K562 (cell line): ENCODE measurements at regions not wholly inside any gene's neighbourhood (a gene's known extent, or its start where the extent isn't known, plus 50 kb on each side); places are given as distances from the start of the nearest gene placed in this dataset.

ENCODE experiments used
- ATAC-seq: fragments of 200-7000 bp; cut with Tn5 transposase; 3 replicates; pipeline ENCODE4 v1.9.1; 2020; ENCODE audit warnings: moderate library complexity
- BruUV-seq: library from RNA; stranded (reverse); fragments of 400-500 nt; replicated peaks from 2 replicates; lab custom pipeline; 2021; lab: Mats Ljungman, UMichigan
- CTCF ChIA-PET: fragments of 300-600 bp; formaldehyde crosslinking; extraction: SDS; loops from one replicate; lab custom pipeline; 2021; ENCODE audit warnings: low intra/inter-chr PET ratio; lab: Yijun Ruan, JAX
- POLR2A ChIA-PET: fragments of 300-600, 350-650 bp; sonication (Branson Sonifier 250); formaldehyde crosslinking; extraction: SDS; loops from one replicate; lab custom pipeline; 2021; ENCODE audit warnings: antibody characterized with exemption, inconsistent platforms; lab: Yijun Ruan, JAX
- DNase-seq, 4 experiments: peaks; one replicate each; pipeline versions ENCODE4 v3.0.0 to v3.0.0-alpha.2; 2011 to 2018; ENCODE audit warnings: low spot score in 3 of 4, mixed read lengths in 3 of 4; ENCODE audit errors: extremely low read depth in 1 of 4
- FAIRE-seq: peaks from 2 replicates; lab custom pipeline; 2011; peaks lifted over from hg19 to GRCh38; lab: Jason Lieb, UNC
- H2AFZ ChIP-seq: 2 replicates; pipeline ENCODE4 v1.6.0; 2011; ENCODE audit warnings: low read depth, low read length, control low read depth, inconsistent platforms
- H3K27ac ChIP-seq: fragments of 200-600 bp; 3 replicates; pipeline ENCODE4 v1.8.0; 2011; ENCODE audit warnings: low read depth, mild to moderate bottlenecking, control low read depth, inconsistent platforms, low read length, moderate library complexity, mixed read lengths; ENCODE audit errors: extremely low read depth
- H3K27me3 ChIP-seq, 2 experiments: fragments of 300-600 bp in 1 of 2; 2 replicates in 1 of 2; 3 replicates in 1 of 2; pipeline versions ENCODE4 v1.6.0 to v1.8.0; 2011; ENCODE audit warnings: inconsistent platforms in 2 of 2, low read length in 2 of 2, mild to moderate bottlenecking in 1 of 2, mixed read lengths in 1 of 2, moderate library complexity in 1 of 2; ENCODE audit not compliant: control insufficient read depth in 2 of 2, insufficient read depth in 2 of 2
- H3K36me3 ChIP-seq: fragments of 300-600 bp; 3 replicates; pipeline ENCODE4 v1.8.0; 2011; ENCODE audit warnings: mild to moderate bottlenecking, low read length, inconsistent platforms; ENCODE audit not compliant: control insufficient read depth, insufficient read depth
- H3K4me1 ChIP-seq, 2 experiments: fragments of 200-600 bp in 1 of 2; replicated peaks in 1 of 2; 2 replicates in 1 of 2; 3 replicates in 1 of 2; pipeline versions ENCODE4 v1.5.1 to v1.8.0; 2011; ENCODE audit warnings: inconsistent platforms in 2 of 2, low read length in 2 of 2, mild to moderate bottlenecking in 1 of 2, mixed read lengths in 1 of 2, moderate library complexity in 1 of 2; ENCODE audit not compliant: control insufficient read depth in 2 of 2, insufficient read depth in 2 of 2
- H3K4me2 ChIP-seq: 2 replicates; pipeline ENCODE4 v1.6.1; 2011; ENCODE audit warnings: low read length, control low read depth, inconsistent platforms, mixed read lengths; ENCODE audit not compliant: insufficient read depth
- H3K4me3 ChIP-seq: fragments of 200-600 bp; sonication (generic), shearing (Covaris generic); 2 replicates; pipeline ENCODE4 v1.5.1; 2016; ENCODE audit warnings: control low read depth, inconsistent platforms
- H3K79me2 ChIP-seq: fragments of 200-600 bp; 3 replicates; pipeline ENCODE4 v1.8.0; 2011; ENCODE audit warnings: low read length, inconsistent platforms; ENCODE audit not compliant: control insufficient read depth, insufficient read depth
- H3K9ac ChIP-seq, 2 experiments: 2 replicates each; pipeline versions ENCODE4 v1.6.0 to v1.6.1; 2011; ENCODE audit warnings: low read depth in 2 of 2, low read length in 2 of 2, control low read depth in 1 of 2, inconsistent platforms in 1 of 2, mild to moderate bottlenecking in 1 of 2, mixed read lengths in 1 of 2; ENCODE audit not compliant: insufficient read depth in 1 of 2
- H3K9me1 ChIP-seq: one replicate; pipeline ENCODE4 v1.6.0; 2011; ENCODE audit warnings: inconsistent platforms, mild to moderate bottlenecking, low read length, moderate library complexity; ENCODE audit not compliant: control insufficient read depth, insufficient read depth
- H3K9me3 ChIP-seq: replicated peaks from 2 replicates; pipeline ENCODE4 v1.5.1; 2011; ENCODE audit warnings: low read depth, low read length, inconsistent platforms; ENCODE audit not compliant: control insufficient read depth, insufficient read depth
- H4K20me1 ChIP-seq: replicated peaks from 2 replicates; pipeline ENCODE4 v1.6.1; 2011; ENCODE audit warnings: low read length, inconsistent platforms, mixed read lengths; ENCODE audit not compliant: control insufficient read depth, insufficient read depth
- DPF2 ChIP-seq: fragments of 450-650 bp; IDR thresholded peaks from 2 replicates; pipeline ENCODE4 v1.6.1; 2016
- HDGF ChIP-seq: fragments of 450-650 bp; IDR thresholded peaks from 2 replicates; pipeline ENCODE4 v1.6.1; 2016
- KAT2B ChIP-seq: IDR thresholded peaks from one replicate; pipeline ENCODE4 v1.6.1; 2012; ENCODE audit warnings: low read depth, mild to moderate bottlenecking, control low read depth, inconsistent platforms, low read length, moderate library complexity
- SMARCE1 ChIP-seq: fragments of 450-650 bp; IDR thresholded peaks from 2 replicates; pipeline ENCODE4 v1.7.1; 2016; ENCODE audit warnings: mild to moderate bottlenecking
- ZNF583 ChIP-seq: fragments of 250-450 bp; sonication (Bioruptor Pico); IDR thresholded peaks from 2 replicates; pipeline ENCODE4 v1.4.0; 2020
- WGBS: fragments of 100-300 bp; shearing (Covaris generic); methylation state at CpG from one replicate; pipeline ENCODE4 v1.1.6; 2016; ENCODE audit warnings: low coverage, mixed read lengths; ENCODE audit not compliant: insufficient coverage; ENCODE audit errors: missing lambda C conversion rate; 5-methylcytosine and 5-hydroxymethylcytosine counted together
- in situ Hi-C: fragments of 300-500 bp; cut with MboI; formaldehyde crosslinking; loops from 4 replicates; pipeline ENCODE4 v1.15.0; 2018; ENCODE audit warnings: inconsistent platforms, mixed read lengths
- intact Hi-C: fragments of 100-400 bp; cut with micrococcal nuclease; formaldehyde crosslinking; loops from 2 replicates; pipeline ENCODE4 v1.14.2; 2022
- TF ChIP-seq, protein P1 (sequence below): IDR thresholded peaks from 3 replicates; pipeline ENCODE4 v1.6.1; 2011; ENCODE audit warnings: borderline replicate concordance, mild to moderate bottlenecking, moderate library complexity; ENCODE audit not compliant: insufficient read length; ENCODE audit errors: extremely low read depth
- TF ChIP-seq, protein P2 (sequence below): fragments of 250-450 bp; sonication (Bioruptor Pico); IDR thresholded peaks from 2 replicates; pipeline ENCODE4 v1.4.0; 2020; ENCODE audit warnings: mild to moderate bottlenecking

DNA sequence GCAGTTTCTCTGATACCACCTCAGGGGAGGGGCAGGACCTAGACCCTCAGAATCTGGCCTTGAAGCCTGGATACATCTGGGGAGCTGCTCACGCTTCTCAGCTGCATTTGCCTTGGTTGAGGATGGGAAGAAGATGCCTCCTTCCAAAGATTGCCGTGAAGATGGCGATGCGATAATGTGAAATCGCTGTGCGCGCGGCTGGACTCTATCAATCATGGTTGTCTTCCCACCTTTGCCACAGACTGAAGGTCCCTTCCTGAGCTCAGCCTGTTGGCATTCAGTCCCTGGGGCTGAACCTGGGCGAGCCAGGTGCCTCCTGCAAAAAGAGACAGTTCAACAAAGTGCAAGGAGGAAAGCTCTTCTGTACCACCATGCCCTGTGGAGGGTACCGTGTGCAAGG lies 114.4 kb upstream of the SLC45A1 start:
- ATAC-seq (no peak), DNase-seq (no peak), FAIRE-seq (no peak)
- Histone ChIP-seq H3K79me2 (no peaks in the 10 kb centered on the region), H3K4me3 (no peak overlapping the region), H3K9ac (no peak overlapping the region), H4K20me1 (no peaks in the 10 kb centered on the region), H3K9me1 (no peaks in the 10 kb centered on the region), H3K27me3 (peaks cover 0 to 28% of the 10 kb centered on the region in 2 experiments; a peak in 3 of 5 replicates), H3K9me3 (no peaks in the 10 kb centered on the region), H3K4me2 (no peak overlapping the region), H3K27ac (no peak overlapping the region), H2AFZ (no peak overlapping the region), H3K4me1 (peaks cover 11 to 15% of the 10 kb centered on the region in 2 experiments; a peak in 4 of 5 replicates), H3K36me3 (no peaks in the 10 kb centered on the region)
- in situ Hi-C loops (no loop called here), intact Hi-C loops (no loop called here)
- CTCF ChIA-PET, result no interaction called here
- 69% methylated on average over 10 of the region's 10 CpGs for WGBS
- BruUV-seq, result no TSS peak
- POLR2A ChIA-PET, result interaction anchor here (1.7 kb wide), 1 partner anchor 10 kb away, joined by 5 read pairs; no protein-coding TSS in a partner anchor
- TF ChIP-seq ZNF583 (CRISPR knock-in tag), result no peak
- no peak for TF ChIP-seq HDGF
- TF ChIP-seq KAT2B, result no peak
- TF ChIP-seq, protein P1, sequence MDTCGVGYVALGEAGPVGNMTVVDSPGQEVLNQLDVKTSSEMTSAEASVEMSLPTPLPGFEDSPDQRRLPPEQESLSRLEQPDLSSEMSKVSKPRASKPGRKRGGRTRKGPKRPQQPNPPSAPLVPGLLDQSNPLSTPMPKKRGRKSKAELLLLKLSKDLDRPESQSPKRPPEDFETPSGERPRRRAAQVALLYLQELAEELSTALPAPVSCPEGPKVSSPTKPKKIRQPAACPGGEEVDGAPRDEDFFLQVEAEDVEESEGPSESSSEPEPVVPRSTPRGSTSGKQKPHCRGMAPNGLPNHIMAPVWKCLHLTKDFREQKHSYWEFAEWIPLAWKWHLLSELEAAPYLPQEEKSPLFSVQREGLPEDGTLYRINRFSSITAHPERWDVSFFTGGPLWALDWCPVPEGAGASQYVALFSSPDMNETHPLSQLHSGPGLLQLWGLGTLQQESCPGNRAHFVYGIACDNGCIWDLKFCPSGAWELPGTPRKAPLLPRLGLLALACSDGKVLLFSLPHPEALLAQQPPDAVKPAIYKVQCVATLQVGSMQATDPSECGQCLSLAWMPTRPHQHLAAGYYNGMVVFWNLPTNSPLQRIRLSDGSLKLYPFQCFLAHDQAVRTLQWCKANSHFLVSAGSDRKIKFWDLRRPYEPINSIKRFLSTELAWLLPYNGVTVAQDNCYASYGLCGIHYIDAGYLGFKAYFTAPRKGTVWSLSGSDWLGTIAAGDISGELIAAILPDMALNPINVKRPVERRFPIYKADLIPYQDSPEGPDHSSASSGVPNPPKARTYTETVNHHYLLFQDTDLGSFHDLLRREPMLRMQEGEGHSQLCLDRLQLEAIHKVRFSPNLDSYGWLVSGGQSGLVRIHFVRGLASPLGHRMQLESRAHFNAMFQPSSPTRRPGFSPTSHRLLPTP, result no peak
- TF ChIP-seq DPF2, result no peak
- TF ChIP-seq, protein P2, sequence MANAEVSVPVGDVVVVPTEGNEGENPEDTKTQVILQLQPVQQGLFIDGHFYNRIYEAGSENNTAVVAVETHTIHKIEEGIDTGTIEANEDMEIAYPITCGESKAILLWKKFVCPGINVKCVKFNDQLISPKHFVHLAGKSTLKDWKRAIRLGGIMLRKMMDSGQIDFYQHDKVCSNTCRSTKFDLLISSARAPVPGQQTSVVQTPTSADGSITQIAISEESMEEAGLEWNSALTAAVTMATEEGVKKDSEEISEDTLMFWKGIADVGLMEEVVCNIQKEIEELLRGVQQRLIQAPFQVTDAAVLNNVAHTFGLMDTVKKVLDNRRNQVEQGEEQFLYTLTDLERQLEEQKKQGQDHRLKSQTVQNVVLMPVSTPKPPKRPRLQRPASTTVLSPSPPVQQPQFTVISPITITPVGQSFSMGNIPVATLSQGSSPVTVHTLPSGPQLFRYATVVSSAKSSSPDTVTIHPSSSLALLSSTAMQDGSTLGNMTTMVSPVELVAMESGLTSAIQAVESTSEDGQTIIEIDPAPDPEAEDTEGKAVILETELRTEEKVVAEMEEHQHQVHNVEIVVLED, result no peak
- TF ChIP-seq SMARCE1, result no peak
